NCI-H146 (cell line): ENCODE measurements at regions not wholly inside any gene's neighbourhood (a gene's known extent, or its start where the extent isn't known, plus 50 kb on each side); places are given as distances from the start of the nearest gene placed in this dataset.
"Not testable (repeated sequence)": the region's sequence is repeated elsewhere in the genome, so short reads cannot be mapped to it uniquely, and the experiment has no call there.

Source experiments
- DNase-seq: peaks from one replicate; lab custom pipeline; 2025; lab: John Stamatoyannopoulos, UW

DNA sequence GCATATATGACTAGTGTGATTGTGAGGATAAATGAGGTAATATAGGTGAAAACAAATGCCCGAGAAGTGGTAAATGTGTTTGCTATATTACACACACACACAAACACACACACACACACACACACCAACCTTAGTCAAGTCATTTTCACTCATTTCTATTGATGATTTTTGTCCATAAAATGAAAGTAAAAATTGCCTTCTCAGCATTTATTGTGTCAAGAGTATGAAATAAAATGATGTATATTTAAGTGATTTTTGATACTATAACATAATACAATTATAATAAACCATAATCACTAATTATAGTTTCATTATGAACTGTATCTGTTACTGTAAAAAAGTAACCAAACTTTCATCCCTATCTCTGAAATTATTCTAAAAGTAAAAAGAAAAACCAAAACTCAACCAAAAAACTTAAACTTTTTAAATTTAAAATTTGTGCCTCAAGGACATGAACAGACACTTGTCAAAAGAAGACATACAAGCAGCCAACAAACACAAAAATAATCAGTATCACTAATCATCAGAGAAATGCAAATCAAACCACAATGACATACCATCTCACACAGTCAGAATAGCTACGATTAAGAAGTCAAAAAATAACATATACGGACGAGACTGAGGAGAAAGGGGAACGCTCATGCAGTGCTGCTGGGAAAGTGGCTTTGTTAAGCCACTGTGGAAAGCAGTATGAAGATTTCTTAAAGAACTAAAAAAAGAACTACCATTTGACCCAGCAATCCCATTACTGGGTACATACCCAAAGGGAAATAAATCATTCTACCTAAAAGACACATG lies 601.0 kb downstream of the TMA16 start:
- no peak for DNase-seq

GRCh38 chr4:164096766-164097518 lies 602.5 kb downstream of the TMA16 start:
- DNase-seq, result no peak

DNA sequence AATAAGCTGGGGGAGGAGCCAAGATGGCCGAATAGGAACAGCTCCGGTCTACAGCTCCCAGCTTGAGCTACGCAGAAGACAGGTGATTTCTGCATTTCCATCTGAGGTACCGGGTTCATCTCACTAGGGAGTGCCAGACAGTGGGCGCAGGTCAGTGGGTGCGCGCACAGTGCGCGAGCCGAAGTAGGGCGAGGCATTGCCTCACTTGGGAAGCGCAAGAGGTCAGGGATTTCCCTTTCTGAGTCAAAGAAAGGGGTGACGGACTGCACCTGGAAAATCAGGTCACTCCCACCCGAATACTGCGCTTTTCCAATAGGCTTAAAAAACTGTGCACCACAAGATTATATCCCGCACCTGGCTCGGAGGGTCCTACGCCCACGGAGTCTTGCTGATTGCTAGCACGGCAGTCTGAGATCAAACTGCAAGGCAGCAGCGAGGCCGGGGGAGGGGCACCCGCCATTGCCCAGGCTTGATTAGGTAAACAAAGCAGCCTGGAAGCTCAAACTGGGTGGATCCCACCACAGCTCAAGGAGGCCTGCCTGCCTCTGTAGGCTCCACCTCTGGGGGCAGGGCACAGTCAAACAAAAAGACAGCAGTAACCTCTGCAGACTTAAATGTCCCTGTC lies 606.4 kb downstream of the TMA16 start:
- not testable (repeated sequence) for DNase-seq

- DNase-seq, result no peak
Observed at GRCh38 chr4:164108971-164109370, 614.5 kb downstream of the TMA16 start.

DNA sequence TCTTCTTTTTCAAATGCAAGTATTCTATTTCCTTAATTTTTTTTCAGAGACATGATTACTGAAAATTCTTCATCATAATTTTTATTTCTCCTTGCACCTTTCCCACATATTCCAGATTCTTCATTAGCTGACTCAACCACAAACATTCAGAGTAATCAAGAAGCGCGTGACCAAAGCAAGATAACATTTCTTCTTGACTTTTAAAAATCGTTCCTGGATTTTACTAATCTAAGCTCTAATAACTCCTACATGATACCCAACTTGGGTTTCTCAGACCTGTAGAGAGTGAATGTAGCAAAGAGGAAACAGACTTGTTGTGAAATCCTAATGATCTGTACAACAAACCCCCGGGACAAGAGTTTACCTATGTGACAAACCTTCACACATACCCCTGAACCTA lies 615.0 kb downstream of the TMA16 start:
- no peak for DNase-seq

GRCh38 chr4:164115236-164115635 lies 620.7 kb downstream of the TMA16 start:
- no peak for DNase-seq

GRCh38 chr4:164116286-164116685 lies 621.8 kb downstream of the TMA16 start:
- no peak for DNase-seq

DNA sequence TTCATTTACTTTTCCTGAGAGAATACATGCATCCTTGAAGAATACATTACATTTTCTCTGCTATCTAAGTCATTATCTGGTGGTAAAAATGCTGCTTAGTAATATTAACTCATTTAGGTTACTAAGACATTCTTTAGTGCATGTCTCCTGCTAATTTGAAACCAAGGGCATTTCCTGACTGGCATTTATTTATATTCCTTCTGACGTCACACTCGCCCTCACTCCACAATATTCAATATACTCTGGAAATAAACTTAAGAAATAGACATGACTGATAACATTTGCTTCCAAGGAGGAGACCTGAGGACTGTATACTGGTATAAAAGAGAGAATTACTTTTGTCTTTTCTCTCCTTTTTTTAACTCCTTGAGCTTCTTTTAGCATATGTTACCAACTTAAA lies 619.5 kb upstream of the SMIM31 start:
- DNase-seq, result no peak

- no peak for DNase-seq
Observed at GRCh38 chr4:164136180-164136616, 617.7 kb upstream of the SMIM31 start.

- no peak for DNase-seq
Observed at GRCh38 chr4:164138521-164138920, 615.4 kb upstream of the SMIM31 start.

DNA sequence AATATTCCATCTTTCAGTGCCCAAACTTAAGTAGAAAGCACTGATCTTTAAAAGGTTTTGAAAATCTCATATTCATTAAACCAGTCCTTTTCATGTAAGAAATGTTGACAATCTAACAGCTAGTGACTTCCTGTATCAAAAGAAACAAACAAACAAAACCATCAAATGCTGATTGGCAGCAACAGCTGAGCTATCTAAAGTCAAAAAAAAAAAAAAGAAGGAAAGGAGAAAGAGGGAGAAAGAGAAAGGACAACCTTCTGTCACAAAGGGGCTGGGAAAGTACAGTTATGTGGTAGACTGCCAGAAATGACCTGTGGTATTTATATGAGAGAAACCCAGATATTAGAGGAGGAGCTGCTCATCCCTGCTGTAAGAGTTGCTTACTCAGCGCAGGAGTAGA lies 614.6 kb upstream of the SMIM31 start:
- DNase-seq, result no peak

GRCh38 chr4:164141755-164142375 lies 612.1 kb upstream of the SMIM31 start:
- DNase-seq, result peak; percentile 4

- DNase-seq, result no peak
Observed at GRCh38 chr4:164154416-164154815, 599.5 kb upstream of the SMIM31 start.

DNA sequence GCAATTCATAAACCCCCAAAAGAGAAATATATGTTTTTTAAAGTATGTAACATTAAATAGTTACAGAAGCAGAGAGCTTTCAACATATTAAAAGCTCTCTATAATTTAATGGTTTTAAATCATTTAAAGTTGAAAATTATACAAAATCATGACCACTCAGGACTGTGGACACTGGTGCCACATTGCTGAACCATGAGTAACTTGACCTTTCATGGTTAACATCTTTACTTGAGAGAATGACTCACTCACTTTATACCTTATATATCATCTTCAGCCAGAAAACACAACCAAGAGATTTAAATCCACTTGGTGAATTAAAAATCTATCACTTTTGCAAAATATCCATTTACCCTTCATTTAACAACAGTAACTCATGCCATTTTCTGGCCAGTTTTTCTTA lies 584.3 kb upstream of the SMIM31 start:
- DNase-seq, result no peak

DNA sequence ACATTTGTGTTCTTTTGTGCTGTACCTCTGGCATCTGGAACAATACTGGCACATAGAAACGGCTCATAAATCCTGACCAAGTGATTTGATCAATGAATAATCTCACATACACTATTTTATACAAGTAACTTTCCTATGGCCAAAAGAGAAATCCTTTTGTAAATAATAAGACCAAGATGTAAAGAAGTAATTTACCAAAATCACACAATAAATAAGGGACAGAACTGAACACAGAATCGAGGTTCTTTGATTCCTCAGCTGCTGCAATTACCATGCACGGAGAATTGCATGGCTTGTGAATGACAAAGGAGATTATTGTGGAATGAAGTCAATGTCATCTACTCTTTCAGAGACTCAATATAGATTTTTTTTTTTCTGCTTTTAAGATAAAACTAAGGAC lies 576.8 kb upstream of the SMIM31 start:
- no peak for DNase-seq

DNA sequence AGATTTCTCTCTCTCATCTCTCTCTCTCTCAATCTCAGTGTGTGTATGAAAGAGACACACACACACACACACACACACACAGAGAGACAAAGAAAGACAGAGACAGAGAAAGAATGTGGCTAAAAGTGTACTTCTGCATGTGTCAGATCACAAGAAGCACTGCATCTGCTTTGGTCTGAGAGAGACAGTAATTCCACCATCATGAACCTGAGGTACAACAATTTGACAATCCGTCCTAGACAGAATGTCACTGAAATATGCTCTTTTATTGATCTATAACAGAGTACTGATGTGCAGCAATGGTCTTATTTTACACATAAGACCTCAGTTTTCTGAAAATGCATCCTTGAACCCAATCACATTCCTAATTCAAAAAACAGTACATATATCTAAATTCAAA lies 576.2 kb upstream of the SMIM31 start:
- no peak for DNase-seq

DNA sequence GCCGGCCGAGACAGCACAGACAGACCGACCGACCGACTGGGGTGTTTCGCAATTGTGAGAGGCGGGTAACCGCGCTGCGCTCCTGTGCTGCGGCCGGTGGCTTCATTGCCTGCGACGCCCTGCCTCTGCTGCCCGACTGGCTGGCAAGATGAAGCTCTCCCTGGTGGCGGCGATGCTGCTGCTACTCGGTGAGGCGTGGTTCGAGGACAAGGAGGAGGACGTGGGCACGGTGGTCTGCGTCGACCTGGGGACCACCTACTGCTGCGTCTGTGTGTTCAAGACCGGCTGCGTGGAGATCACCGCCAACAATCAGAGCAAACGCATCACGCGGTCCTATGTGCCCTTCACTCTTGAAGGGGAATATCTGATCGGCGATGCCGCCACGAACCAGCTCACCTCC lies 565.7 kb upstream of the SMIM31 start:
- peak; percentile 3 for DNase-seq

- DNase-seq, result no peak
Observed at GRCh38 chr4:164192844-164193243, 561.1 kb upstream of the SMIM31 start.

DNA sequence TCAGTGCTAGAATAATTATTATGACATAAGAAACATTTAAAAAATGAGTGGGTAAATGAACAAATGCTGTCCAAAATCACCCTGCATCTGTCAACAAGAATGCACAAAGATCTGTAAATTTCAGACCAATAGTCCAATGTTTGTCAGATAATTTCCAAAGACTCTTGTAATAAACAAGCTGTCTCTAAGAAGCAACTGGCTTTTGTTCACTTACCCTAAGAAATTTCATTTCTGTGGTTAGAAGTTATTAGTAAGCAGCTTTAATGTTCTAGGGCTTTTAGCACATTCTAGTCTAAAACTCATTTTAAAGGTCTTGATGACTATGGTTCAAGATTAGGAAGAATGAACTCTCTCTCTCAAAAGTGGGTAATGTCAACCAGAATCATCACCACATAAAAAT lies 560.3 kb upstream of the SMIM31 start:
- no peak for DNase-seq

- no peak for DNase-seq
Observed at GRCh38 chr4:164197556-164197955, 556.4 kb upstream of the SMIM31 start.

- DNase-seq, result no peak
Observed at GRCh38 chr4:164203476-164203875, 550.5 kb upstream of the SMIM31 start.

DNA sequence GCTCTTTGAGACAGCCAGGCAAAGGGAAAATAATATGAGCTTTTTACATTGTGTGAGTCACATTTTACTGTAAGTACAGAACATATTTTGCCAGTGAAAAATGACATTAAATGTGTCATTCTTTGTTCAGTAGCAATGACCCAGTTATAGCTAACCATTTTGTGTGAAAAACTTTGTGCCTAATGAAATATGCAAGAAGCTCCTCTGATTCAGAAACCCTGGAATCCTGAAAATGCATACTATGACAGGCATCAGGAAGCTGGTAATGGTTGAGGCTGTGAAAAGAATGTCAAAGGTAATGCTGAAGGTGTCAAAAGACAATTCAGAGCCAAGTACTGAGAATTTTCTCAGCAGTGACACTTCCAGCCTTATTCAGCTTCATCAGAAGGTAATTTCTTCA lies 549.5 kb upstream of the SMIM31 start:
- DNase-seq, result no peak

DNA sequence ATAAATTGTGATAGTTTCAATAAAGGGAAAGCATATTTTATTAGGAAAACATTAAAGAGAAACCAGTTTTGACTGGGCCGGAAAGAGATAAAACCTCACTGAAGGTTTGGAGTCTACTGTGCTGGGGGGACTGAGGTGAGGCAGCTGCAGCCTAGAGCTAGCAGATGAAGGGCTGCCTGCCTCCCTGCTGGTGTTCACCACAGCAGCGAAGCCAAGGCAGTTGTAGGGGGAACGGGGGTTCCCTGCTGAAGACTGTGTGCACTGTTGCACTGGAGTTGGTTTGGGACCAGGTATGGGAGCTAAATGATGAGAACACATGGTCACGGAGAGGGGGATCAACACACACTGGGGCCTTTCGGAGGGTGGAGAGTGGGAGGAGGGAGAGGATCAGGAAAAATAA lies 546.5 kb upstream of the SMIM31 start:
- no peak for DNase-seq
